Effector memory CD8-positive, alpha-beta T cell (primary cell): ENCODE measurements at regions not wholly inside any gene's neighbourhood (a gene's known extent, or its start where the extent isn't known, plus 50 kb on each side); places are given as distances from the start of the nearest gene placed in this dataset.

ENCODE experiments used
- ATAC-seq: fragments of 150-1000 bp; cut with Tn5 transposase; replicated peaks from 2 replicates; pipeline ENCODE4 v1.10.0; 2021; ENCODE audit warnings: mild to moderate bottlenecking, moderate library complexity
- DNase-seq, 3 experiments: peaks; one replicate each; pipeline ENCODE4 v3.0.0; 2021
- H3K27ac Mint-ChIP-seq, 2 donors: one replicate each; pipeline ENCODE4 v1.8.0; 2022; ENCODE audit warnings: mild to moderate bottlenecking in 2 of 2, mixed read lengths in 2 of 2, moderate library complexity in 2 of 2
- H3K27me3 Mint-ChIP-seq, 2 donors: one replicate each; pipeline ENCODE4 v1.8.0; 2022; ENCODE audit warnings: mixed read lengths in 2 of 2
- H3K36me3 Mint-ChIP-seq: one replicate; pipeline ENCODE4 v1.8.0; 2022; ENCODE audit warnings: mild to moderate bottlenecking, moderate library complexity, mixed read lengths; ENCODE audit not compliant: insufficient read depth
- H3K4me1 Mint-ChIP-seq, 2 donors: one replicate each; pipeline ENCODE4 v1.8.0; 2022; ENCODE audit warnings: low read depth in 2 of 2, mixed read lengths in 2 of 2
- H3K4me3 Mint-ChIP-seq, 2 donors: one replicate each; pipeline ENCODE4 v1.8.0; 2022; ENCODE audit warnings: mild to moderate bottlenecking in 2 of 2, mixed read lengths in 2 of 2, moderate library complexity in 2 of 2
- H3K9me3 Mint-ChIP-seq, 2 donors: one replicate each; pipeline ENCODE4 v1.8.0; 2022; ENCODE audit warnings: mixed read lengths in 2 of 2

DNA sequence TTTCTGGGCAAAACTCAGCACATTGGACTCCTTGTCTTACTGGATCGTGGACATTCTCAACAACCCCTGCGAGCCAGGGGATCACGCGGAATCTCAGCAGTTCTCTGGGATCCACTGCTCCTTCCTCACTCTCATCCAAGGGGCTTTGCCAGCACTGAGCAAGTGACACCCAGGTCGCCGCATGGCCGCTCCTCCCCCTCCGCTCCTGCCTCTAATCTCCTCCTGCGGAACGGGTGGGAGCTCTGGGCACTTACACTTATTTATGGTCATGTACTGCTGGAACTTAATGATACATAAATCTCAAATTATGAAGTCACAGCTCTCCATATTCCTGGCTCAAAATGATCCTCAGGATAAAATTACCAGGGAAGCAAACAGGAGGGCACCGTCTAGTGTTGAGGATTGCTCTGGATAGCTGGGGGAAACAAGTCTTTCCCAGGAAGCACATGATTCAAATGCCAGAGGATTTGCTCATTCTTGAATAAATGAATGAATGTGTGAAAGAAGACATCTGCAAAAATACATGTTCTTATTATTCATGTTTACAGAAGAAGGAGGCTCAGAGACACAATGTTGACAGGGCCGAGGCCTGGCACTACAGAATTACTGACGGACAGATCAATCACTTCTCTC lies 1077.3 kb downstream of the TBC1D22A start:
- no peaks in the 10 kb centered on the region for H3K36me3 Mint-ChIP-seq
- ATAC-seq (no peak), DNase-seq (no peak)
- H3K4me1 Mint-ChIP-seq, result no peaks in the 10 kb centered on the region
- no peak overlapping the region for H3K4me3 Mint-ChIP-seq
- no peak overlapping the region for H3K27ac Mint-ChIP-seq
- H3K9me3 Mint-ChIP-seq, result no peaks in the 10 kb centered on the region
- peaks cover 57 to 73% of the 10 kb centered on the region in 2 donors for H3K27me3 Mint-ChIP-seq

GRCh38 chr22:47837703-47838102 lies 1075.3 kb downstream of the TBC1D22A start:
- H3K9me3 Mint-ChIP-seq, result no peaks in the 10 kb centered on the region
- DNase-seq (no peak), ATAC-seq (no peak)
- H3K4me3 Mint-ChIP-seq, result no peak overlapping the region
- H3K36me3 Mint-ChIP-seq, result no peaks in the 10 kb centered on the region
- H3K27me3 Mint-ChIP-seq, result peaks cover 57 to 73% of the 10 kb centered on the region in 2 donors
- no peak overlapping the region for H3K27ac Mint-ChIP-seq
- H3K4me1 Mint-ChIP-seq, result no peaks in the 10 kb centered on the region

DNA sequence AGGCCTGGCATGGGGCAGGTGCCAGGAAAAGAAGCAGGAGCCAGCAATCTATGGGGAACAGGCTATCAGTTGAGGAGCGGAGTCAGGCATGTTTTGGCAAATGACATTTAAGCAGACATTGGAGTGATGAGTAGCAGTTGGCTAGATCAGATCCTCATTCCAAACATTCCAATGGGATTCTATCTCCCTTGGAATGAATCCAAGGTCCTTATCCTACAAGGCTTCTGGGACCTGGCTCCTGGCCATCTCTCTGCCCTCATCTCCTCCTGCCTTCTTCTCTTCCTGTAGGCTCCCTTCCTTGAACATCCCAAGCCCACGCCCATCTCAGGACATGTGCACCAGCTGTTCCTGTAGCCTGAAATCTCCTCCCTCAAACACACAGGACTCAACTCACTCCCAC lies 1074.5 kb downstream of the TBC1D22A start:
- Mint-ChIP-seq H3K4me1 (no peaks in the 10 kb centered on the region), H3K27me3 (peaks cover 64 to 73% of the 10 kb centered on the region in 2 donors), H3K9me3 (no peaks in the 10 kb centered on the region), H3K4me3 (no peak overlapping the region), H3K36me3 (no peaks in the 10 kb centered on the region), H3K27ac (no peak overlapping the region)
- DNase-seq (no peak), ATAC-seq (no peak)

- peaks cover 61 to 65% of the 10 kb centered on the region in 2 donors for H3K27me3 Mint-ChIP-seq
- H3K9me3 Mint-ChIP-seq, result no peaks in the 10 kb centered on the region
Observed at GRCh38 chr22:47835726-47836125, 1073.3 kb downstream of the TBC1D22A start.

GRCh38 chr22:47826016-47826415 lies 1063.6 kb downstream of the TBC1D22A start:
- Mint-ChIP-seq H3K27me3 (peaks cover 39 to 46% of the 10 kb centered on the region in 2 donors), H3K4me3 (no peak overlapping the region), H3K27ac (no peak overlapping the region), H3K9me3 (no peaks in the 10 kb centered on the region), H3K36me3 (no peaks in the 10 kb centered on the region), H3K4me1 (no peaks in the 10 kb centered on the region)
- DNase-seq (no peak), ATAC-seq (no peak)

More at GRCh38 chr22:47835726-47836125, 1073.3 kb downstream of the TBC1D22A start:
- DNase-seq (no peak), ATAC-seq (no peak)
- Mint-ChIP-seq H3K4me1 (no peaks in the 10 kb centered on the region), H3K4me3 (no peak overlapping the region), H3K36me3 (no peaks in the 10 kb centered on the region), H3K27ac (no peak overlapping the region)

DNA sequence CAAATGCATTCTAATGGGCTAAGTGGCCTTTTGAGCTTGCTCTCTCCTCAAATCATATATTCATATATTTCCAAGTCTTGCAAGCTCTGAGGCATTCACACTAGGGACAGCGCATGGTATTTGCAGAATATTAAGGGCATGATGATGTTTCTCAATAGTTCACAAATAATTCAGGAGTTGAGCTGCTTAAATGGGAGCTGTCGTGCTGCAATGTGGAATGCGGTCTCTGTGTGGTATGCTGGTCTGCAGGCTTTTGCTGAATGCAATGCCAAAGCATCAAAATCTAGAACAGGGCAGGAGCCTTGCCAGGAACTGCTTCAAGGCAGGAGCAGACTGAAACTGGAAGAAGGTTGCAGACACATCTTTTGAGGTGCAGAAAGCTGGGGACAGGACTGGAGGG lies 1060.0 kb downstream of the TBC1D22A start:
- ATAC-seq, result no peak
- H3K9me3 Mint-ChIP-seq, result peaks cover 0 to 3% of the 10 kb centered on the region in 2 donors
- H3K27me3 Mint-ChIP-seq, result peaks cover 33 to 49% of the 10 kb centered on the region in 2 donors
- H3K27ac Mint-ChIP-seq, result no peak overlapping the region
- H3K4me3 Mint-ChIP-seq, result no peak overlapping the region
- H3K4me1 Mint-ChIP-seq, result no peaks in the 10 kb centered on the region
- DNase-seq, result no peak
- no peaks in the 10 kb centered on the region for H3K36me3 Mint-ChIP-seq

- no peak overlapping the region for H3K4me3 Mint-ChIP-seq
- ATAC-seq (no peak), DNase-seq (no peak)
- H3K36me3 Mint-ChIP-seq, result no peaks in the 10 kb centered on the region
- H3K27me3 Mint-ChIP-seq, result peaks cover 33 to 45% of the 10 kb centered on the region in 2 donors
- H3K4me1 Mint-ChIP-seq, result peaks cover 0 to 1% of the 10 kb centered on the region in 2 donors
- H3K27ac Mint-ChIP-seq, result no peak overlapping the region
- H3K9me3 Mint-ChIP-seq, result peaks cover 0 to 6% of the 10 kb centered on the region in 2 donors
Observed at GRCh38 chr22:47818496-47818895, 1056.0 kb downstream of the TBC1D22A start.

DNA sequence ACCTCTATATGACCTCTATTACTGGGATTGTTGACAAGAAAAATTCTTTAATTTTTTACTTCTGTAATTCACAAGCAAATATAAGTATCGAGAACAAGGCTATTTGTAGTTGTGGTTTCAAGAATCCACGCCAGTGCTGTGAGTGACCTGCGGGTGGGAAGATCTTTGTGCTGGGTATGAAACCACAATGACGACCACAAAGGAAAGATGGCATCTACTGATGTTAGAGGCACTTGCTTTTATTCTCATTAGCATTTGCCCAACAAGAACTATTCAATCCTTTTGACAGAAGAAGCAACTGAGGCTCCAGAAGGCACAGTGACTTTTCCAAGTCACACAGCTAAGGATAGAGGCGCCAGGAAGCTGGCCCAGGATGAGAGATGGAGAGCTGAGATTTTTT lies 1054.9 kb downstream of the TBC1D22A start:
- H3K27ac Mint-ChIP-seq, result no peak overlapping the region
- H3K9me3 Mint-ChIP-seq, result peaks cover 0 to 6% of the 10 kb centered on the region in 2 donors
- DNase-seq, result no peak
- no peak overlapping the region for H3K4me3 Mint-ChIP-seq
- no peak for ATAC-seq
- peaks cover 29 to 45% of the 10 kb centered on the region in 2 donors for H3K27me3 Mint-ChIP-seq
- H3K36me3 Mint-ChIP-seq, result no peaks in the 10 kb centered on the region
- H3K4me1 Mint-ChIP-seq, result peaks cover 0 to 1% of the 10 kb centered on the region in 2 donors

- ATAC-seq (no peak), DNase-seq (no peak)
- Mint-ChIP-seq H3K27ac (no peak overlapping the region), H3K9me3 (peaks cover 0 to 6% of the 10 kb centered on the region in 2 donors), H3K27me3 (peaks cover 24 to 48% of the 10 kb centered on the region in 2 donors), H3K36me3 (no peaks in the 10 kb centered on the region), H3K4me1 (peaks cover 0 to 1% of the 10 kb centered on the region in 2 donors), H3K4me3 (no peak overlapping the region)
Observed at GRCh38 chr22:47816863-47817210, 1054.4 kb downstream of the TBC1D22A start.

DNA sequence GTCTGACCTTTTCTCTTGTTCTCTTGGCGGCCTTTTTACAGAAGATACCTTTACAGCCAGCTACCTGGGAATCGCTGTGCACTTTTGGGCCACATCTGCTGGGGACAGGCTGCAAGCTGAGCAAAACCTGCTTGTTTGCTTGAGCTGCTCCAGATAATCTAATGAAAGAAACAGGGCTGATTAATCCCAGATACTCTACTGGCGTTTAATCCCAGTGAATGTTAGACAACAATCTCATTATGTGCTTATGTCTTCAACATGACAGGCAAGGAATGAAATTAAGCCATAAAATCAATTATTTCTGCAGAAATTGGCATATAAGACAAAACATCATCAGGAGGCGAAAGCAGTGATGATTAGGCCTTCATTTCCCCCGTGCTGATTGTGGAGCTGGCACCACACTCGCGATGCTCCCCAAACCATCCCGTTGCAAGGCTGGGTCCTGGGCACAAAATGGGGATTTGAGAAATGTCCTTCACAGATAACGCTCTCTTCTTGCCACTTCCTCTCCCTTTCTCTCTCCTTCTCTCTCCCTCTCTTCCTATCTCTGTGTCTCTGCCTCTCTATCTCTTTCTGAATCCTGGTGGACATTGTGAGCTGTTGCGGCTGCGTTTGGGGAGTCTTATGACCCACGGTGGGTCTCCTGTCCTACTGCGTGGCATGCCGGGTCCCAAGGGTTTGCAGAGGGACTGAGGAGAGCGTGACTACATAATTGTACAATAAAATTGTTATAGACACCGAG lies 1053.8 kb downstream of the TBC1D22A start:
- no peak overlapping the region for H3K4me3 Mint-ChIP-seq
- peaks cover 0 to 6% of the 10 kb centered on the region in 2 donors for H3K9me3 Mint-ChIP-seq
- peaks cover 25 to 53% of the 10 kb centered on the region in 2 donors for H3K27me3 Mint-ChIP-seq
- no peak overlapping the region for H3K27ac Mint-ChIP-seq
- peaks cover 0 to 1% of the 10 kb centered on the region in 2 donors for H3K4me1 Mint-ChIP-seq
- no peak for DNase-seq
- ATAC-seq, result no peak
- no peaks in the 10 kb centered on the region for H3K36me3 Mint-ChIP-seq

DNA sequence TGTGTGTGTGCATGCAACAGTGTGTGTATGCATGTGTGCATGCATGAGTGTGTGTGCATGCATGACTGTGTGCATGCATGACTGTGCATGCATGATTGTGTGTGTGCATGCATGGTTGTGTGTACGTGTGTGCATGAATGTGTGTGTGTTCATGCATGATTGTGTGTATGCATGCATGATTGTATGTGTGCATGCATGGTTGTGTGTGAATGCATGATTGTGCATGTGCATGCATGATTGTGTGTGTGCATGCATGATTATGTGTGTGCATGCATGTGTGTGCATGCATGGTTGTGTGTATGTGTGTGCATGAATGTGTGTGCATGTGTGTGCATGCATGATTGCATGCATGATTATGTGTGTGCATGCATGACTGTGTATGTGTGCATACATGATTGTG lies 1052.0 kb downstream of the TBC1D22A start:
- H3K4me1 Mint-ChIP-seq, result peaks cover 0 to 1% of the 10 kb centered on the region in 2 donors
- peaks cover 24 to 59% of the 10 kb centered on the region in 2 donors for H3K27me3 Mint-ChIP-seq
- H3K27ac Mint-ChIP-seq, result no peak overlapping the region
- H3K4me3 Mint-ChIP-seq, result no peak overlapping the region
- no peak for ATAC-seq
- no peak for DNase-seq
- no peaks in the 10 kb centered on the region for H3K36me3 Mint-ChIP-seq
- H3K9me3 Mint-ChIP-seq, result peaks cover 0 to 6% of the 10 kb centered on the region in 2 donors

GRCh38 chr22:47813661-47814060 lies 1051.2 kb downstream of the TBC1D22A start:
- peaks cover 0 to 1% of the 10 kb centered on the region in 2 donors for H3K4me1 Mint-ChIP-seq
- H3K9me3 Mint-ChIP-seq, result peaks cover 0 to 6% of the 10 kb centered on the region in 2 donors

DNA sequence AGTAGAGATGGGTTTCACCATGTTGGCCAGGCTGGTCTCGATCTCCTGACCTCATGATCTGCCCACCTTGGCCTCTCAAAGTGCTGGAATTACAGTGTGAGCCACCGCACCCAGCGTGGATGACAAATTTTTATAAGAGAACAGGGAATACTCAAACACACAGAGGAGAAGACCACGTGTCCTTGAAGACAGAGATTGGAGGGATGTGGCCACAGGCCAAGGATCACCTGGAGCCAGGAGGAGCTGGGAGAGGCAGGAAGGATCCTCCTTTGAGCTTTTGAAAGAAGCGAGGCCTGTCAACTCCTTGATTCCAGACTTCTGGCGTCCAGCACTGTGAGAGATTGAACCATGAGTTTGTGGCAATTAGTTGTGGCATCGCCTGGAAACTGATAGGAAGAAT lies 1049.5 kb downstream of the TBC1D22A start:
- H3K4me1 Mint-ChIP-seq, result no peaks in the 10 kb centered on the region
- no peak overlapping the region for H3K4me3 Mint-ChIP-seq
- H3K9me3 Mint-ChIP-seq, result no peaks in the 10 kb centered on the region
- no peaks in the 10 kb centered on the region for H3K36me3 Mint-ChIP-seq
- H3K27ac Mint-ChIP-seq, result no peak overlapping the region
- no peak for DNase-seq
- H3K27me3 Mint-ChIP-seq, result peaks cover 27 to 51% of the 10 kb centered on the region in 2 donors
- no peak for ATAC-seq

More at GRCh38 chr22:47813661-47814060, 1051.2 kb downstream of the TBC1D22A start:
- Mint-ChIP-seq H3K36me3 (no peaks in the 10 kb centered on the region), H3K27me3 (peaks cover 24 to 53% of the 10 kb centered on the region in 2 donors), H3K4me3 (no peak overlapping the region), H3K27ac (no peak overlapping the region)
- ATAC-seq (no peak), DNase-seq (no peak)
